CD14-positive monocyte (primary cell): ENCODE measurements at regions not wholly inside any gene's neighbourhood (a gene's known extent, or its start where the extent isn't known, plus 50 kb on each side); places are given as distances from the start of the nearest gene placed in this dataset.

ENCODE experiments used
- DNase-seq, 3 donors: peaks; one replicate each; pipeline ENCODE4 v3.0.0-alpha.2; 2011 to 2022
- H2AFZ ChIP-seq: 2 replicates; pipeline ENCODE4 v1.6.0; 2012; ENCODE audit warnings: mild to moderate bottlenecking, low read depth, low read length, inconsistent platforms; ENCODE audit not compliant: insufficient read depth, poor library complexity, severe bottlenecking
- H3K27ac ChIP-seq, 2 donors: 1 replicate in 1 of 2; 2 replicates in 1 of 2; pipeline ENCODE4 v1.5.1; 2012 to 2013; ENCODE audit warnings: low read length in 2 of 2, control low read depth in 1 of 2, inconsistent platforms in 1 of 2, low read depth in 1 of 2, mild to moderate bottlenecking in 1 of 2
- H3K27me3 ChIP-seq, 2 donors: one replicate each; pipeline versions ENCODE4 v1.6.0 to v1.6.1; 2011 to 2013; ENCODE audit warnings: low read length in 2 of 2; ENCODE audit not compliant: control insufficient read depth in 2 of 2, insufficient read depth in 2 of 2
- H3K36me3 ChIP-seq, 2 donors: replicated peaks in 1 of 2; 1 replicate in 1 of 2; 2 replicates in 1 of 2; pipeline versions ENCODE4 v1.5.1 to v1.6.1; 2012 to 2013; ENCODE audit warnings: low read length in 2 of 2, control low read depth in 1 of 2, inconsistent platforms in 1 of 2, mild to moderate bottlenecking in 1 of 2; ENCODE audit not compliant: insufficient read depth in 2 of 2, control insufficient read depth in 1 of 2
- H3K4me1 ChIP-seq, 2 donors: 1 replicate in 1 of 2; 2 replicates in 1 of 2; pipeline versions ENCODE4 v1.5.1 to v1.6.1; 2012 to 2013; ENCODE audit warnings: low read length in 2 of 2, control low read depth in 1 of 2, inconsistent platforms in 1 of 2, mild to moderate bottlenecking in 1 of 2, moderate library complexity in 1 of 2; ENCODE audit not compliant: insufficient read depth in 2 of 2, control insufficient read depth in 1 of 2
- H3K4me2 ChIP-seq: replicated peaks from 2 replicates; pipeline ENCODE3; 2012; ENCODE audit warnings: low read length, moderate library complexity, mild to moderate bottlenecking; ENCODE audit not compliant: poor library complexity, severe bottlenecking; ENCODE audit errors: extremely low read depth
- H3K4me3 ChIP-seq, 3 experiments: fragments of 200-600 bp in 1 of 3; sonication (generic) in 1 of 3; replicated peaks in 1 of 3; 1 replicate in 2 of 3; 2 replicates in 1 of 3; pipeline ENCODE4 v1.5.1; 2011 to 2013; ENCODE audit warnings: low read length in 3 of 3, mild to moderate bottlenecking in 3 of 3, control low read depth in 2 of 3, low read depth in 2 of 3, inconsistent platforms in 1 of 3, moderate library complexity in 1 of 3
- H3K79me2 ChIP-seq: 2 replicates; pipeline ENCODE4 v1.6.0; 2012; ENCODE audit warnings: mild to moderate bottlenecking, control low read depth, inconsistent platforms, low read length, moderate library complexity; ENCODE audit not compliant: insufficient read depth
- H3K9ac ChIP-seq: 2 replicates; pipeline ENCODE4 v1.6.0; 2017; ENCODE audit warnings: low read length, mild to moderate bottlenecking; ENCODE audit not compliant: insufficient read depth, poor library complexity, severe bottlenecking
- H3K9me3 ChIP-seq, 2 donors: replicated peaks in 1 of 2; 1 replicate in 1 of 2; 2 replicates in 1 of 2; pipeline versions ENCODE4 v1.5.1 to v1.6.1; 2012 to 2013; ENCODE audit warnings: low read length in 2 of 2, control low read depth in 1 of 2; ENCODE audit not compliant: control insufficient read depth in 1 of 2, insufficient read depth in 1 of 2
- H4K20me1 ChIP-seq: 2 replicates; pipeline ENCODE4 v1.6.0; 2012; ENCODE audit warnings: mild to moderate bottlenecking, low read length, control low read depth, moderate library complexity; ENCODE audit not compliant: insufficient read depth
- H3K27ac Mint-ChIP-seq, 7 donors: one replicate each; pipeline ENCODE4 v1.8.0; 2020; ENCODE audit warnings: mild to moderate bottlenecking in 7 of 7, mixed read lengths in 7 of 7, moderate library complexity in 6 of 7, inconsistent platforms in 2 of 7
- H3K27me3 Mint-ChIP-seq, 3 donors: one replicate each; pipeline ENCODE4 v1.8.0; 2021 to 2022; ENCODE audit warnings: low read depth in 3 of 3, mild to moderate bottlenecking in 3 of 3, mixed read lengths in 3 of 3, moderate library complexity in 3 of 3, inconsistent platforms in 1 of 3
- H3K36me3 Mint-ChIP-seq, 2 donors: one replicate each; pipeline ENCODE4 v1.8.0; 2020; ENCODE audit warnings: mixed read lengths in 2 of 2, inconsistent platforms in 1 of 2, mild to moderate bottlenecking in 1 of 2
- H3K4me1 Mint-ChIP-seq: one replicate; pipeline ENCODE4 v1.8.0; 2020; ENCODE audit warnings: mild to moderate bottlenecking, mixed read lengths
- H3K4me3 Mint-ChIP-seq, 2 donors: one replicate each; pipeline ENCODE4 v1.8.0; 2020; ENCODE audit warnings: mild to moderate bottlenecking in 2 of 2, mixed read lengths in 2 of 2, moderate library complexity in 1 of 2
- H3K9me3 Mint-ChIP-seq, 7 donors: one replicate each; pipeline ENCODE4 v1.8.0; 2020 to 2022; ENCODE audit warnings: mixed read lengths in 7 of 7, mild to moderate bottlenecking in 6 of 7, moderate library complexity in 6 of 7, inconsistent platforms in 2 of 7
- WGBS: methylation state at CpG from one replicate; pipeline ENCODE4 v1.1.5; 2013; ENCODE audit warnings: missing lambda C conversion rate; ENCODE audit not compliant: insufficient coverage; 5-methylcytosine and 5-hydroxymethylcytosine counted together
- intact Hi-C, 2 donors: fragments of 100-400 bp; cut with micrococcal nuclease; formaldehyde crosslinking; loops; one replicate each; pipeline versions ENCODE4 v1.15.0 to v1.15.1; 2023
- TF ChIP-seq, protein P1 (sequence below): fragments of 200-600 bp; IDR thresholded peaks from one replicate; pipeline ENCODE4 v1.8.0; 2022; ENCODE audit warnings: antibody characterized with exemption, mild to moderate bottlenecking

DNA sequence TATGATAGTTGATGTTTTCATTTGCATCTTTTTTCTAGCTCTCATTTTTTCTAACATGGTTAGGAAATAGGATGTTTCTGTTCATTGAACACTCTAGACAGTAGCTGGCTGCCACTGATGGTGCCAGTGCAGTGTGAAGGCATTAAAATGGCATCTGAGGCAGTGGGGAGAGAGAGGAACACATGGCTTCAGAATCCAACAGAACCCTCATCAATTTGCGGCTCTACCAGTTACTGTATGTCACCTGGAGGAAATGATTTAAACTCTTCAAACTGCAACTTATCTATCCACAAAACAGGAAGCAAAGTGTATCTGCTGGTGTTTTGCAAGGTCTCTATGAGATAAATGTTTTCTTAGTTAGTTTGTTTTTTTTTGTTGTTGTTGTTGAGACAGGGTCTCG, 305.2 kb upstream of the PRKCQ start:
- Histone ChIP-seq H3K9ac (no peak overlapping the region), H2AFZ (peak overlapping the region; percentile 45), H3K4me3 (peak overlapping the region in 1 of 3 experiments; percentile 6), H3K9me3 (no peaks in the 10 kb centered on the region), H3K36me3 (no peaks in the 10 kb centered on the region), H3K27ac (no peak overlapping the region), H3K4me2 (peak overlapping the region; percentile 14), H3K79me2 (no peaks in the 10 kb centered on the region), H4K20me1 (no peaks in the 10 kb centered on the region), H3K27me3 (no peaks in the 10 kb centered on the region), H3K4me1 (no peaks in the 10 kb centered on the region)
- intact Hi-C loops = no loop called here
- Mint-ChIP-seq H3K27me3 (peaks cover 0 to 3% (median 0%) of the 10 kb centered on the region in 3 donors), H3K36me3 (no peaks in the 10 kb centered on the region), H3K4me3 (peak overlapping the region in 1 of 2 donors; percentile 44), H3K27ac (peak overlapping the region in 1 of 7 donors; percentile 31), H3K9me3 (peaks cover 0 to 2% (median 0%) of the 10 kb centered on the region in 7 donors), H3K4me1 (peaks cover 14% of the 10 kb centered on the region)
- TF ChIP-seq, protein P1, sequence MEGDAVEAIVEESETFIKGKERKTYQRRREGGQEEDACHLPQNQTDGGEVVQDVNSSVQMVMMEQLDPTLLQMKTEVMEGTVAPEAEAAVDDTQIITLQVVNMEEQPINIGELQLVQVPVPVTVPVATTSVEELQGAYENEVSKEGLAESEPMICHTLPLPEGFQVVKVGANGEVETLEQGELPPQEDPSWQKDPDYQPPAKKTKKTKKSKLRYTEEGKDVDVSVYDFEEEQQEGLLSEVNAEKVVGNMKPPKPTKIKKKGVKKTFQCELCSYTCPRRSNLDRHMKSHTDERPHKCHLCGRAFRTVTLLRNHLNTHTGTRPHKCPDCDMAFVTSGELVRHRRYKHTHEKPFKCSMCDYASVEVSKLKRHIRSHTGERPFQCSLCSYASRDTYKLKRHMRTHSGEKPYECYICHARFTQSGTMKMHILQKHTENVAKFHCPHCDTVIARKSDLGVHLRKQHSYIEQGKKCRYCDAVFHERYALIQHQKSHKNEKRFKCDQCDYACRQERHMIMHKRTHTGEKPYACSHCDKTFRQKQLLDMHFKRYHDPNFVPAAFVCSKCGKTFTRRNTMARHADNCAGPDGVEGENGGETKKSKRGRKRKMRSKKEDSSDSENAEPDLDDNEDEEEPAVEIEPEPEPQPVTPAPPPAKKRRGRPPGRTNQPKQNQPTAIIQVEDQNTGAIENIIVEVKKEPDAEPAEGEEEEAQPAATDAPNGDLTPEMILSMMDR = no peak
- no CpG with 5 or more reads among the region's 2 CpGs for WGBS
- no peak for DNase-seq

DNA sequence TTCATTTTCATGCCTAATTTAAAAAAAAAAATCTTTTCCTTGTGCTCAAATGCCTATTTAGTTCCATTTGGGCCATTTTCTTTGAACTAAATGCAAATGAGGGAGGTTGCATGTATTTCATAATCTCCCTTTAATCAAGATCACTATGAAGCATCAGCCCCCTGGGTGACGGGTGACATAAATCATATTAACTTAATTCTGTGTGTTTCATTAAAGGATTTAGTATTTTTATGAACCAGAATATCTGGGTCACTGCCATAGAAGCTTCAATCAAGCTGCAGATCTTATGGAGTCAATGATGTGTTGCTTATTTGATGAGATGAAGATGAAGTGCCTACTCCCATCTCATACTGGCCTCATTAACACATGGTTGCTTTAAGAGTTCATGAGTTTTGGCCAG, 301.9 kb upstream of the PRKCQ start:
- Mint-ChIP-seq H3K27ac (no peak overlapping the region), H3K36me3 (no peaks in the 10 kb centered on the region), H3K4me1 (peaks cover 14% of the 10 kb centered on the region), H3K27me3 (peaks cover 0 to 3% (median 2%) of the 10 kb centered on the region in 3 donors), H3K4me3 (no peak overlapping the region), H3K9me3 (peaks cover 0 to 2% (median 0%) of the 10 kb centered on the region in 7 donors)
- Histone ChIP-seq H3K79me2 (no peaks in the 10 kb centered on the region), H4K20me1 (no peaks in the 10 kb centered on the region), H2AFZ (no peak overlapping the region), H3K4me1 (no peaks in the 10 kb centered on the region), H3K27me3 (no peaks in the 10 kb centered on the region), H3K4me2 (no peak overlapping the region), H3K36me3 (no peaks in the 10 kb centered on the region), H3K9me3 (no peaks in the 10 kb centered on the region), H3K9ac (no peak overlapping the region), H3K4me3 (no peak overlapping the region), H3K27ac (no peak overlapping the region)
- DNase-seq = no peak
- TF ChIP-seq, protein P1 = no peak
- intact Hi-C loops = no loop called here
- no CpG with 5 or more reads among the region's 1 CpG for WGBS
